ENCODE measurements at regions not wholly inside any gene's neighbourhood (a gene's known extent, or its start where the extent isn't known, plus 50 kb on each side); places are given as distances from the start of the nearest gene placed in this dataset.

GRCh38 chr3:34176723-34177122 lies 378.3 kb downstream of the PDCD6IP start:
- no peaks in the 10 kb centered on the region for H3K4me1 ChIP-seq
- no peaks in the 10 kb centered on the region for H3K9me3 ChIP-seq
- no peak overlapping the region for H3K4me3 ChIP-seq
- no peak for TF ChIP-seq CTCF (IDR thresholded peaks at IDR 0.05)
- H3K27ac ChIP-seq: no peak overlapping the region
- H3K36me3 ChIP-seq: no peaks in the 10 kb centered on the region
- intact Hi-C loops (cut with DNase I; ENCODE audit: low total_unique reads): no loop called here
- no peak for DNase-seq
- no peaks in the 10 kb centered on the region for H3K27me3 ChIP-seq

- Histone ChIP-seq H3K4me1 (no peaks in the 10 kb centered on the region), H3K4me3 (no peak overlapping the region), H3K27me3 (no peaks in the 10 kb centered on the region), H3K36me3 (no peaks in the 10 kb centered on the region), H3K9me3 (no peaks in the 10 kb centered on the region), H3K27ac (no peak overlapping the region)
- DNase-seq: no peak
- TF ChIP-seq CTCF (IDR thresholded peaks at IDR 0.05): no peak
- intact Hi-C loops (cut with DNase I; ENCODE audit: low total_unique reads): no loop called here
Measured at GRCh38 chr3:34178415-34178814, 380.0 kb downstream of the PDCD6IP start.

GRCh38 chr3:34179716-34180115 lies 381.3 kb downstream of the PDCD6IP start:
- intact Hi-C loops (cut with DNase I; ENCODE audit: low total_unique reads): no loop called here
- no peak overlapping the region for H3K27ac ChIP-seq
- TF ChIP-seq CTCF (IDR thresholded peaks at IDR 0.05): no peak
- DNase-seq: no peak
- no peaks in the 10 kb centered on the region for H3K9me3 ChIP-seq
- H3K4me3 ChIP-seq: no peak overlapping the region
- no peaks in the 10 kb centered on the region for H3K36me3 ChIP-seq
- no peaks in the 10 kb centered on the region for H3K27me3 ChIP-seq
- no peaks in the 10 kb centered on the region for H3K4me1 ChIP-seq

GRCh38 chr3:34180532-34180931 lies 382.1 kb downstream of the PDCD6IP start:
- no peak for TF ChIP-seq CTCF (IDR thresholded peaks at IDR 0.05)
- no peak for DNase-seq

GRCh38 chr3:34183114-34183513 lies 384.7 kb downstream of the PDCD6IP start:
- Histone ChIP-seq H3K27ac (no peak overlapping the region), H3K4me1 (no peaks in the 10 kb centered on the region), H3K9me3 (no peaks in the 10 kb centered on the region), H3K4me3 (no peak overlapping the region), H3K36me3 (no peaks in the 10 kb centered on the region), H3K27me3 (no peaks in the 10 kb centered on the region)
- intact Hi-C loops (cut with DNase I; ENCODE audit: low total_unique reads): no loop called here
- no peak for DNase-seq
- no peak for TF ChIP-seq CTCF (IDR thresholded peaks at IDR 0.05)

More at GRCh38 chr3:34180532-34180931, 382.1 kb downstream of the PDCD6IP start:
- H3K27ac ChIP-seq: no peak overlapping the region
- no peak overlapping the region for H3K4me3 ChIP-seq
- H3K9me3 ChIP-seq: no peaks in the 10 kb centered on the region
- no peaks in the 10 kb centered on the region for H3K36me3 ChIP-seq
- H3K4me1 ChIP-seq: no peaks in the 10 kb centered on the region
- intact Hi-C loops (cut with DNase I; ENCODE audit: low total_unique reads): no loop called here
- no peaks in the 10 kb centered on the region for H3K27me3 ChIP-seq
